GM12865 (cell line): ENCODE measurements at regions not wholly inside any gene's neighbourhood (a gene's known extent, or its start where the extent isn't known, plus 50 kb on each side); places are given as distances from the start of the nearest gene placed in this dataset.

Source experiments
- DNase-seq: peaks from one replicate; pipeline ENCODE4 v3.0.0; 2010; ENCODE audit warnings: low read depth
- H3K4me3 ChIP-seq: 2 replicates; pipeline ENCODE4 v1.5.1; 2011; ENCODE audit warnings: mild to moderate bottlenecking, low read depth, low read length, control low read depth
- TF ChIP-seq, protein P1 (sequence below): IDR thresholded peaks from 2 replicates; pipeline ENCODE4 v1.5.1; 2011; ENCODE audit warnings: low read length, control low read depth, low read depth, inconsistent platforms; ENCODE audit not compliant: insufficient read depth; ENCODE audit errors: missing control alignments

- TF ChIP-seq, protein P1, sequence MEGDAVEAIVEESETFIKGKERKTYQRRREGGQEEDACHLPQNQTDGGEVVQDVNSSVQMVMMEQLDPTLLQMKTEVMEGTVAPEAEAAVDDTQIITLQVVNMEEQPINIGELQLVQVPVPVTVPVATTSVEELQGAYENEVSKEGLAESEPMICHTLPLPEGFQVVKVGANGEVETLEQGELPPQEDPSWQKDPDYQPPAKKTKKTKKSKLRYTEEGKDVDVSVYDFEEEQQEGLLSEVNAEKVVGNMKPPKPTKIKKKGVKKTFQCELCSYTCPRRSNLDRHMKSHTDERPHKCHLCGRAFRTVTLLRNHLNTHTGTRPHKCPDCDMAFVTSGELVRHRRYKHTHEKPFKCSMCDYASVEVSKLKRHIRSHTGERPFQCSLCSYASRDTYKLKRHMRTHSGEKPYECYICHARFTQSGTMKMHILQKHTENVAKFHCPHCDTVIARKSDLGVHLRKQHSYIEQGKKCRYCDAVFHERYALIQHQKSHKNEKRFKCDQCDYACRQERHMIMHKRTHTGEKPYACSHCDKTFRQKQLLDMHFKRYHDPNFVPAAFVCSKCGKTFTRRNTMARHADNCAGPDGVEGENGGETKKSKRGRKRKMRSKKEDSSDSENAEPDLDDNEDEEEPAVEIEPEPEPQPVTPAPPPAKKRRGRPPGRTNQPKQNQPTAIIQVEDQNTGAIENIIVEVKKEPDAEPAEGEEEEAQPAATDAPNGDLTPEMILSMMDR: no peak
- H3K4me3 ChIP-seq: no peak overlapping the region
- DNase-seq: no peak
Measured at GRCh38 chr1:118325550-118326225, 140.7 kb upstream of the SPAG17 start.

DNA sequence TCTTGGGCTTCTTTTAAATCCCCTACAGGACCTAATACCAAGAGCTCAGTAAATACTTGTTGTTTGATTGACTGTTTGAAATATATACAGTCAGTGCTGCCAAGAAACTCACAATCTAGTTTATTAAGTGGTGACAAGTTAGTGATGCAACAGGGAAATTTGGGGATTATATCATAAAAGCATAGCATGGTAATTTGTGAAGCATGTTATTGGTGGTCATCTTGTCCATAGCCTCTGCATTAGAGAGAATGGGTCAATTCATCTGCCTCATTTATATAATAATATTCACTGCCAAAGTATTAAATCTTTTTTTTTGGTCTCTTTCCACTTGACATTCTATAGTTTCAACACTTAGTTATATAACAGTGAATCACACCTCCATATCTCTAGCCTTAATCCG, 138.2 kb upstream of the SPAG17 start:
- no peak overlapping the region for H3K4me3 ChIP-seq
- DNase-seq: no peak
- TF ChIP-seq, protein P1: no peak

DNA sequence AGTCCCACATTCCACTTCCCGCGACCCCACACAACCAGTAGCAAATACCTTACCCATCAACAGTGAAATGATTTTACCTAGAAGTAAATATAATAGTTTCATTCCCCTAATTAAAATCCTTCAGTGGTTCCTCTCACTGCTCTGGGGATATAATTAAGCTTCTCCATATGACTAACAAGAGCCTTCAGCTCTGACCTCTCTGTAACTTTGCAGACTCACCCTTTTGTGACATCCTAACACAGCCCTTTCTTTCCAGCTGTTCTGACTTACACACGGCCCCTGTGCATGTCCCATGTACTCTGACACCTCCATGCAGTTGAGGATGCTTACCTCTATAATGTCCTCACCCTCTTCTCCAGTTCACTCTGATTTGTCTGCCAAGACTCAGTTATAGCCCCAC, 137.3 kb upstream of the SPAG17 start:
- H3K4me3 ChIP-seq: no peak overlapping the region
- TF ChIP-seq, protein P1: no peak
- DNase-seq: no peak

DNA sequence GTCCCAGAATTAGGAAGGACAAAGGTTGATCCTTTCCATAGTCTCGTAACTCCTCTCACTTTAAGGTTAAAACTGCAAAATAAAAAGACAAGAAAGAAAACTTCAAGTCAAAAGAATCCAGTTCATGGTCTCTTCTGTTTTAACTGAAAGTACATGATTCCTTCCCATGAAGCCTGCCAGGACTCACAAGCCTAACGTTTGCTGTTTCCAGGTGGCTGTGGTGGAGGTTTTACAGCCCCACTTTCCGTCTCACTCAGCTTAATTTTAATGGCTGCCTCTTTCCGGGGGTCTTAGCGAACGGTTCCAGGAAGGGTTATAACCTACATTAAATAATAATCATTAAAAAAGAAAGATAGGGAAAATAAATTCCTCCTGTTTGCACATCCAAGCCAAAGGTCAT, 136.8 kb upstream of the SPAG17 start:
- TF ChIP-seq, protein P1: no peak
- DNase-seq: no peak
- H3K4me3 ChIP-seq: no peak overlapping the region

DNA sequence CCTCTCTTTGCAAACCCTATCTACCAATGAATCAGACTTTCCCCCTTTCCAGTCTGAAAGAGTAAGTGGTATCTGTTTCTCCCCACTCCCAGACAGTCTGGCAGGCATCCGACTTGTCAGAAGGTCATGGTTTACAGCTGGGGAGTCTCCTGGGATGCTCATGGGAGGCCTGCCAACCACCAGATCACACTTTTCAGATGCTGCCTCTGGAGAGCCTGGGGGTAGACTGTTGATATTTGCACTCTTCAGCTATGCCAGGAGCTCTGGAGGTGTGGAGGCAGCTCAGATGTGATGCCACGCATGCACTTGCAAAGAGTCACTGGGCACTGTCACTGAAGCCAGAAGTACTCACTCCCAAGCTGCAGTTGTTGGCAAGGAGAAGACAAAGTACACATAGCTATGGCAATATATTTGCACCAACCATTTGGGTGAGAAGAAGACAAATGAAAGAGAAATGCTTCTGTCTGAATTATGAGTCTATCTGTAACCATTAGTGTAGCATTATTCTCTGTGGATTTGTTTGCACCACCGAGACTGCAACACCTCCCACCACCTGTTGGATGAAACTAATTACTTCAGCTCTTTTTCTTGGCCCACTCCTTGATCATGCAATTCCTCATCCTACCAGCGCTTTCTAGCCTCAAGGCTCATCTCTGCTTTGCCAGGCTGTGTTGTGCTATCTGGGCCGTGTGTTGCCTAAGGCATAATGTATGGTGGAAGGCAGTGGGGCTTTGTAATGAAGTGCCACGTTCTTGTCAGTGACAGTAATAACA, 133.0 kb upstream of the SPAG17 start:
- no peak overlapping the region for H3K4me3 ChIP-seq
- TF ChIP-seq, protein P1: no peak
- no peak for DNase-seq

- DNase-seq: no peak
- H3K4me3 ChIP-seq: no peak overlapping the region
- TF ChIP-seq, protein P1: no peak
Measured at GRCh38 chr1:118306851-118307250, 121.8 kb upstream of the SPAG17 start.
